NCI-H1930 (cell line): ENCODE measurements at regions not wholly inside any gene's neighbourhood (a gene's known extent, or its start where the extent isn't known, plus 50 kb on each side); places are given as distances from the start of the nearest gene placed in this dataset.
A peak's percentile ranks its signal among the peaks of the same experiment; 100 is the strongest.

ENCODE experiments used
- DNase-seq, 2 experiments: peaks; one replicate each; lab custom pipeline; 2025; lab: John Stamatoyannopoulos, UW

DNA sequence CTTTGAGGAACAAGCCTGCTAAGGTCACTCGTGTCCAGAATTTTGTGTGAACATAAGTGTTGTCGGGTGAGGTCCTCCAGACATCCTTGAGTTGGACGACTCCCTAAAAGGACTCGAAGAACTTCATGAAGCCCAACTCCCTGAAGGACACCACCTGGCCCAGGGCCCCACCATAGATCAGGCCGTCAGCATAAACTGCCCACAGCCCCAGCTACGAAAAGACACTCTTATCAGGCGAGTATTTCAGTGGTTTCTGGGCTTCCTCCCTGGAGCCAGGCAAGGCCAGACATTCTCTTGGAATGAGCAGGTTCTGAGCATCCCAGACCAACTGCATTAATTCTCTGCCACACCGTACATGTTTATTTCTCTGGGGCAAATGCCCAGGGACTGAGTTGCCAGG lies 170.1 kb downstream of the IGLL1 start:
- no peak for DNase-seq

- DNase-seq = no peak
Observed at GRCh38 chr22:23408321-23408720, 171.8 kb downstream of the IGLL1 start.

DNA sequence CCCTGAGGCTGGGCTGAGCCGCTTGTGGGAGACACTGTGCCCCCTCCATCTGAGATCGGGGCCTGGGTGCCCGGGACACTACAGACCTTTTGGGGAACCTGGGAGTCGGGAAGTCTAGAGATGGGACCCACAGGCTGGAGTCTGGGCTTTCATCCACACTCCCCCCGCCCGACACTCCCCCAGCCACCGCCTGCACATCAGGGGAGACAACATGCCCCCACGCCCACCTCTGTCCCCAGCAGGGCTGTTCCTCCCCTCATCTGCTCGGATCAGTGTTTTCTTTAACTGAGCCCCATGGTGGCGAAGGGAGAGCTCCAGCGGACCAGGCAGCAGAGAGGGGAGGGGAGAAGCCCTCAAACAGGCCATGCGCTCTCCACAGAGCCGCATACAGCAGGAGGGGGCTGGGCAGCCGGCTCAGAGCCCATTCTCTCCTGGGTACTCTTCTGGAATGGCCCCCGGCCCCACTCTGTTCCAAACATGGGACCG lies 174.7 kb downstream of the IGLL1 start:
- DNase-seq = no peak

DNA sequence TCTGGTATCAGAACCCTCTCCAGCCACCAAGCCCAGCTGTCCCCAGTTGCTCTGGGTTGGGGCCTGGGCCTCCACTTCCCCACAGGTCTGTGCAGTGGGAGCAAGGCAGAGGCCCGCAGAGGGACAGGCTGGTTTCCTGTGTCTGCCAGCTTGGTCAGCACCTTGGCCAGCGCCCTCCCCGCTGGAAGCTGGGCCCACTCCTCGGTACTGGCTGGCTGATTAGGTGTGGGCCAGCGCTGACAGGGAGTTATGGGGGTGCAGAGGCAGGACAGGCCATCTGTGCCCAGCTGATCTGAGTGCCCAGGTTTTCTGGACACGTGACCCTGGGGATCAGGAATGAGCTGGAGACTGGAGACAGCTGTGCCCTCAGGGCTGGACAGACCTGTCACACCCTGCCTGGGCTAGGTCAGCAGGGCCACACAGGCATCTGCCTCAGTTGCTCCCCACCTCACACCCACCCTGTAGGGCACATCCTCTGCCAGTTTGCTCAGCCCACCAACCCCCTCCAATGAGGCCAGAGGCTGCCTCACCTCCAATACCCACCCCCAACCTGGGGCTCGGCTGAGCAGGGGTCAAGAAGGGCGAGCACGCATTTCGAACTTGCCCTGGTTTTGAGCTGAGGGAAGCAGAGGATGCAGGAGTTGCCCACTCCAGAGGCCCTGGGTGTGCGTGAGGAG lies 175.3 kb downstream of the IGLL1 start:
- DNase-seq = no peak

DNA sequence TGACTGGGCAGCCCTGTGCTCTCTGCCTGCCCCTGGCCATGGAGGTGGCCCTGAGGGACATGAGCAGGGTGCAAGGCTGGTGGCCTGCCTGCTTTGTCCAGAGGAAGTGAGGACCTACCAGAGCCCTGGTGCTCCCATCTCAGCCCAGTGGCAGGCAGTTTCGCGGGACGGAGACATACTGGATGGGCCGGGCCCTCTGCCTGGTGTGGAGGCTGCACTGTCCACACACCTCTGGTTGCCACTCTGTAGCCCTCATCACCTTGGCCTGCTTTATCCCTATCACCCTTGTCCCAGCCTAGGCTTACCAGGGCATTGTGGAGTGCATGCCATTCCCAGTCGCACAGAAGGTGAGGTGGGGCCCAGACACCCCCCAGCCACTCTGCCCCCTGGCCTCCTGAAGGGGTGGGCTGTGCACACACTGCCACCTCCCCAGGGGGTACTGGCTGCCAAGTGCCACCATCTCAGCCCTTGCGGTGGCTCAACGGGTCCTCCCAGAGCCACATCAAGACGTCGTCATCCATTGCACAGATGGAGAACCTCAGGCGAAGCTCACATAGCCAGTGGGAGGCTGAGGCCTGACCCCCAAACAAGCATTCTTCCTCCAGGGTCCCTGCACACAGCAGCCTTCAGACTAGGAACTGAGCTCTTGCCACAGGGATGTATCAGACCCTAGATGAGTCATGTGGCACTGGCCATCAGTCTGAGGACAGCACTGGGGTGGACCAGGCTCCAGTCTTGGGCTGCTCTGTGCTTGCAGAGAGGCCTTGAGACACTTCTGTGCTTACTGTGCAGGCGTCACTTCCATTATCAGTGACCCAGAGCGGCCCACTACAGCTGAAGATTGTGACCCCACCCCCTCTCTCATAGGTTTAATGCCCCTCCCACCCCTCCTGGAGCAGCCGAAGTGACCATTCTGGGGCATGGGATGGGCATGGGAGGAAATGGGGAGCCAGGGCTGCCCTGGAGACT lies 176.1 kb downstream of the IGLL1 start:
- DNase-seq = no peak

DNA sequence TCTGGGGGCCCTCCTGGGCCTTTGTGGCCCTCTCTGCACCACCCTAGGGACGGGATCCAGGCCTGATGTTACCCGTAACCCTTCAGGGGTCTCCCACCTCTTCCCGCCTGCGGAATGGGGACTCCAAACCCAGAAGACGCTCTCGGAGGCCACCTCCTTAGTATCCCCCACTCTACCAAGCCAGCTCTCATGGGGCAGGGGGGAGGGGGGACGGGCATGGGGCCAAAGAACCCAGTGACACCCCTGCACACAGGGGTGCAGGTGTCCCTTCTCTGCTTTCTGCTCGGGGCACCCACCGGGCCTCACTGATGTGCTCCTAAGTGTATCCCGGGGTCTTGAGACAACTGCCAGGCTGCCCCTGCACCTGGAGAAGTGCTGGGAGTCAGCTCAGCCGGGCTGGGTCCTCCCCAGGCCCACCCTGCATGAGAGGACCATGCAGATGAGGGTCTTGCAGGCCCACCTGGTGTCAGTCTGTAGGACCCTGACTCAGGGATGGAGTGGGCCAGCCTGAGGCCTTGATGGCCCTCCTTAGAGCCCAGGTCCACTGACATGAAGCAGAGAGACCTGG lies 176.9 kb downstream of the IGLL1 start:
- no peak for DNase-seq

DNA sequence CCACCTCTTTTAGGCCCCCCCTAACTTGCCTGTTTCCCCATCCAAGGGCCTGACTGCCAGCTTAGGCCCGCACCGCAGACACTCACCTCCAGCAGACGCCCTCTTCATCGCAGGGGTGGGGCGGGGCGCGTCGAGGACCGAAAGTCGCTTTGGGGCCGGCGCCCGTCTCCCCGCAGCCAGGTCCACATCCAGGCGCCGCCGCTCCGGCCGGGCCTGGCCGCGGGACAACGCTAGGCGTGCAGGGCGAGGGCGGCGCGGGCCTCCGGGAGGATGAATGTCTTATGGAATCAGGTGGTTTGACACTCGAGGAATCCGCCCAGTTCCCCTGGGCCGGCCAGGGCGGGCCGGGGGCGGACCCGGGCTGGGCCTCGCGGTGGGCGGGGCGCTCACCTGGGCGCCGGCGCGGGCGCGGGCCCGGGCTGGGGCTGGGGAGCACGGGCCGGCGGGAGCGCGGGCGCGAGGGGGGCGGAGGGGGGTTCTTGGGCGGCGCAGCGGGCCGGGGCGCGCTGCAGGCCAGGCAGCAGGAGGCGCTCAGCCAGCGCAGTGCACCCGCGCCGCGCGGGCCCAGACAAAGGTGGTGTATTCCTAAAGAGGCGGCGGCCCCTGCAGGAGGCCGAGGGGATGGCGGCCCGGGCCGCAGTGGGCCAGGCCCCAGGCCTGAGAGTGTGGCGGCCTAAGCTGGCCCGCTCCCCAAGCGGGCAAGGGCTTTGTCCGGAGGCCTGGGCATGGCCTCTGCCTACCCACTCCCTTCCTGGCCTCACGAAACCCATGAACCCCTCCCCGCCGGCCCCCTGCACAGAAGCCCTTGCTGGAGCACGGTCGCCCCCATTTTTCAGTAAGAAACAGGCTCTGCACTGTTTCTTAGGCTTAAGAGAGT lies 177.6 kb downstream of the IGLL1 start:
- peak; percentile 75 to 88 for DNase-seq

DNA sequence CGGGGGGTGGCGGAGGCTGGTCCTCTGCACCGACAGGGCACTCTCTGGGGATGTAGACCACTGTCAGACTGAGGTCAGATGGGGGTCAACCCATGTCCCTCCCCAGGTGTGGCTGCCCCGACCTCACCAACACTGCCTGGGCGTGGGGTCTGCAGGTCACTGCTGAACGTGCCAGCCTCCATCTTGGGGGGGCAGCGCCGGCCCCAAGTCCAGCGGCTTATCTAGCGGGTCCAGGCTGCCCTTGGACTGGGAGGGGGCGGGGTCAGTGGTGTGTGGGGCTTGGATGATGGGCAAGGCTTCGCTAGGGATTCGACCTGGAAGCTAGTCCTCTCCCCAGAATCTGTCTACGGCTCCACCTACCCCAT lies 178.2 kb downstream of the IGLL1 start:
- DNase-seq = no peak

DNA sequence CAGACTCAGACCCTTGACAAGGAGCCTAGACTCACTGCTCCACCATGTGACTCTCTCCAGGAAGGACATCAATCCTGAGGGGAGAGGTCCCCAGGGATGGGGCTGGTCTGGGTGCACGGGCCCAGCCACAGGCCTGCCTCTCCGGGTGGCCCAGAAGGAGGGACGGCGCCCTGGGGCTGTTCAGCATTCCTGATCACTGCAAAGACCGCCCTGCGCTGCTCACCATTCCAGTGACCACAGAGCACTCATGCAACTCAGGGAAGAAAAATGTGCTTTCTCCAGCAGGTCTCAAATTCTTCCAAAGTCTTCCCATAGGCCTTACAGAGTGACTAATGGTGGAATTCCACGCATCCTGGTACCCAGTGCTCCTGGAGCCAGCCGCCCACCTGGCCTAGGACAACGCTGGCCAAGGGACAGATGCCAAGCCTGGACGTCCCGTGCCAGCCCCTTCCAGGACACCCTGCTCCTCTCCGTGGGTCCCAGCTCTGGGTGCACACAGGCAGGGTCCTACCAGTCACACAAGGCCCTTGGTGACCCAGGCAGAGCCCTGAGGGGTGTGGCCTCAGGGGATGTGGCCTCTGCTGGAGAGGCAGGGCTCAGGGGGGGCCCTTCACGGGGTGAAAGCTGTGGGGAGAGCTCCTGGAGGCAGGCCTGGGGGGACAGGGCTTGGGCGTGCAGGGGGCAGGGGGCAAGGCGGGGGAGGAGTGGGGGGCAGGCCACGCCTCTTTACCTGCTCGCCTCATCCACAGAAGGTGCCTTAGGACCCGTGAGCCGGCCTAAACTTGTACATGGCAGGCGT lies 178.8 kb downstream of the IGLL1 start:
- no peak for DNase-seq

GRCh38 chr22:23400286-23400981 lies 179.7 kb downstream of the IGLL1 start:
- DNase-seq = no peak

DNA sequence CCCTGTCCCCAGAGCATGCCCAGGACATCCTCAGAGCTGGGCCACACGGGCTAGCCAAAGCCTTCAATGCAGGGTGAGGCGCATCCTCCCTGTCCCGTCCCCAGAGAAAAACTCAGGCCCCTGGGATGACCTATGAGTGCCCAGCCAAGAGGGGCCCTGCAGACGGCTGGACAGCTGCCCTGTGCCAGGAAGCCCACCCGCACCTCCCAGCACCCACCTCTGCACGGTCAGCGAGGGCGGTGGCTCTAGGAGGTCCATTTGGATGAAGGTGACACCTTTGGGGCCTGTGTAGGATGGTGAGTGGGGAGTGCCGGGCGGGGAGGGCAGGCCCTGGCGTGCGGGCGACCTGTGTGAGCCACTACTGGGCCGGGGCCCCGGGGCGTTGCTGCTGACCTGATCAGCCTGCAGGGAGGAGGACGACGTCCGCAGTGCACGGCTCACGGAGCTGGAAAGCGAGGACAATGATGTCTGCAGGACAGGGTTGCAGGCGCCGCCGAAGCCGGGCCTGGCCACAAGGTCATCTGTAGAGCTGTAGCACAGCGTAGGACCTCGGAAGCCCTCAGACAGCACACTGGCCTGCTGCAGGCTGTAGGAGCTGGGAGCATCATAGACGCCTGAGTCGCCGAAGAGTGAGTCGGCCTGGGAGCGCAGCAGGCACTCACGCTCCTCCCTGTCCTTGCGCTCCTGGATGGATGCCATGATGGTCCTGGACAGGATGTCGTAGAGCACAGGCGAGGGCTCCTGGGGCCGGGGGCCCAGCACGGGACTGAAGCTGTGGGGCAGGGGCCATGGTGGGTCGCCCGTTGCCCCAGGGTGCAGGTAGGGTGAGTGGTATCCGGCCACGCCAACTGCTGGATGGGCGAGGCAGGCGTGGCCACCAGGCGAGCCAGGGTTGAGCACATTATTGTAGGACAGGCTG lies 180.5 kb downstream of the IGLL1 start:
- no peak for DNase-seq

GRCh38 chr22:23398701-23399366 lies 181.3 kb downstream of the IGLL1 start:
- no peak for DNase-seq

- DNase-seq = no peak
Observed at GRCh38 chr22:23397613-23398567, 182.2 kb downstream of the IGLL1 start.

DNA sequence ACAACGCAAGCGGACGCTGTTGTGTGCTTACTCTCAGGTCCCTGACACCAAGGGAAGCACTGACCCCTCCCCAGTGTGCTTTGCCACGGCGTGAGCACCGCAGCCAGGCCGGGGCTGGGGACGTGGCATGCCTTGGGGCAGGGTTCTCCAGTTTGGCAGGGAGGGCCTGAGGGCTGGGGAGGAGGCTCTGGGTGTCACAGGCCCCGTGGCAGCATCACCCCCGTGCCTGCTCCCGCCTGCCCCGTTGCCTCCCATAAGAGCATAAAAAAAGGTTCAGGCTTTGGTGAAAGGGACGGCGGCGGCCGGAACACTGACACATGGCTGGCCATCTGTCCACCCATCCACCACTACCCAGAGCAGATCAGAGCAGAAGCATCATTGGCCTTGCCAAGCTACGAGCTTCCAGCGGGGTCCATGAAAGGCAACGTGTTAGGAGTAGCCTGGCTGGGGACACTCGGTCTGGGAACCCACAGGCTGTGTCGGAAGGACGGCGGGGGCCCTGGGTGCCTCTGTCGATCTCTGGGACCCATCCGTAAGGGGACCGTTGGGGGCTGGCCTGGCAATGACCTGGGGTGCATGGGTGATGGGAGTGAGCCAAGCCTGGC lies 183.0 kb downstream of the IGLL1 start:
- no peak for DNase-seq

DNA sequence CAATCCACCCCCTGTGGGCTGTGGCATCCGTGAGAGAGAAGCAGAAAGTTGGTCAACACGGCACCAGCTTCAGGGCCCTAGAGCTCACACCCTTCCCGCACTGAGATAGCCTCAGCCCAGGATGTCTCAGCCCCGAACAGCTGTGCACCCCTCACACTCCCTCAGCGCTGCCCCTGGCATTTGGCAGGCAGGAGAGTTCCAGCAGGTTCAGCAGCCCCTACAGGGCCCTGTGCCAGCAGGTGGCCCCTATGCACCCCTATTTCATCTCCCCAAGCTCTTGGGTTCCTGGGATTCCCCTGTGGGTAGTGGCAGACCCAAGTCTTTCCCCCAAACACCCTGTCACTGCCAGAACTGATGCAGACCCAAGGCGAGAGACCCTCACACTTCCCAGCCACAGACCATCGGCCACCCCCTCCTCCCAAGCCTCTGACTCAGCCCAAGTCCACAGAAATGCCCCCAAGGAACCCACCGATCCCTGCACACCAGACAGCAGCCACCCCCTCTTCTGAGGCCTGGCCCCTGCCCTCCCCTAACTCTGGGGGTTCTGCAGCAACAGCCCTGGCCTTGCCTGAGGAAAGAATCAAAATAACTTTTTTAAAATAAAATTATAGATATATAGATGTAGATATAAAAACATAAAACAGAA lies 183.6 kb downstream of the IGLL1 start:
- DNase-seq = no peak

DNA sequence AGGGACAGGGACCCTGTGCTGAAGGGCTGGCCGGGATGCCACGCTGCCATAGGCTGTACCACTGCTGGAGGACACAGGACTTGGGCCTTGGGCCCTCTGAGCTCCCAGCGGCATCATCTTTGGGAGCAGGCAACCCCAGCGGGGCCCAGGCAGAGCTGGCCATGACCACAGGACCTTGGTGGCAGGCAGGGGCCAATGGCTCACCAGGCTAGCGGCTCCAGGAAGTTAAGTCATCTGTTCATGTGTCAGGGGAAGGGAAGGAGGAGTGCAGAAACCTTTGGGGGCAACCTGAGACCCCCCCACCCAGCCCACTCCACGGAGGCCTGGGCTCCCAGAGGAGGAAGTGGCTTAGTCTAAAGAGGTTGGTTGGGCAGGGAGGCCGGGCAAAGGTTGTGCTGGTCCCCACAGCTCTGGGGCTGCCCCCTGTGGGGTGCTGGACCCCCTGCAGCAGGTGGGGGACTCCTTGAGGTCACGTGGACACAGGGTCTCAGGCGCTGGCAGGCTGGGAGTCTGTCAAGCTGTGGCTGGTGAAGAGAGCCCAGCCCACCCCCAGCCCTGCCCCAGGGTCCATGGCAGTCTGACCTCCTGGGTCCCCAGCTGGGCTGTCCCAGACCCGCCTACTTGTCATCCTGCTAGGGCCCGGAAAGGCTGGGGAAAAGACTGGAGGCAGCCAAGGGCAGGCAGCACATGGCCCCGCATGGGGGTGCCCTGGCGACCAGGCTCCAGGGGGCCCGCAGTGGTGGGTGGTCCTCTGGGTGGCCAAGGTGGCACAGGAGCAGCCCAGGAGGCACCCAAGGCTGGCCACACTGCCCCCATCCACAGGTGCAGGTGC lies 184.3 kb downstream of the IGLL1 start:
- DNase-seq = no peak
